ENCODE measurements at regions not wholly inside any gene's neighbourhood (a gene's known extent, or its start where the extent isn't known, plus 50 kb on each side); places are given as distances from the start of the nearest gene placed in this dataset.

GRCh38 chr17:55617441-55617840 lies 105.2 kb downstream of the TMEM100 start:
- TF ChIP-seq CTCF (IDR thresholded peaks at IDR 0.05; ENCODE audit: insufficient read depth, low read length) (no peak), POLR2AphosphoS5 (IDR thresholded peaks at IDR 0.05; ENCODE audit: low read depth) (no peak)
